ENCODE measurements at regions not wholly inside any gene's neighbourhood (a gene's known extent, or its start where the extent isn't known, plus 50 kb on each side); places are given as distances from the start of the nearest gene placed in this dataset.
"Not testable (repeated sequence)": the region's sequence is repeated elsewhere in the genome, so short reads cannot be mapped to it uniquely, and the experiment has no call there.

- no peak for ATAC-seq
Measured at GRCh38 chr6:15922510-15923250, 206.2 kb upstream of the MYLIP start.

- no peak for ATAC-seq
Measured at GRCh38 chr6:15921243-15921642, 207.6 kb upstream of the MYLIP start.

GRCh38 chr6:15916581-15916980, 212.3 kb upstream of the MYLIP start:
- ATAC-seq = no peak

- no peak for ATAC-seq
Measured at GRCh38 chr6:15915508-15916178, 213.2 kb upstream of the MYLIP start.

GRCh38 chr6:15914553-15914952, 214.3 kb upstream of the MYLIP start:
- ATAC-seq = peak; percentile 71 to 76

- no peak for ATAC-seq
Measured at GRCh38 chr6:15913573-15913972, 215.3 kb upstream of the MYLIP start.

- ATAC-seq = no peak
Measured at GRCh38 chr6:15912505-15913400, 216.1 kb upstream of the MYLIP start.

GRCh38 chr6:15911753-15912504, 217.0 kb upstream of the MYLIP start:
- ATAC-seq = peak; percentile 57 to 61

- no peak for ATAC-seq
Measured at GRCh38 chr6:15909290-15910070, 219.4 kb upstream of the MYLIP start.

GRCh38 chr6:15908871-15909270, 220.0 kb upstream of the MYLIP start:
- ATAC-seq = no peak

GRCh38 chr6:15907914-15908518, 220.9 kb upstream of the MYLIP start:
- no peak for ATAC-seq

GRCh38 chr6:15907220-15907913, 221.5 kb upstream of the MYLIP start:
- not testable (repeated sequence) for ATAC-seq

- no peak for ATAC-seq
Measured at GRCh38 chr6:15906420-15907016, 222.4 kb upstream of the MYLIP start.

- no peak for ATAC-seq
Measured at GRCh38 chr6:15905488-15906419, 223.1 kb upstream of the MYLIP start.

- ATAC-seq = no peak
Measured at GRCh38 chr6:15904651-15905376, 224.1 kb upstream of the MYLIP start.

GRCh38 chr6:15901141-15902115, 227.5 kb upstream of the MYLIP start:
- ATAC-seq = peak; percentile 74 to 75

GRCh38 chr6:15898693-15899092, 230.2 kb upstream of the MYLIP start:
- no peak for ATAC-seq
